AG09319 (cell line): ENCODE measurements at regions not wholly inside any gene's neighbourhood (a gene's known extent, or its start where the extent isn't known, plus 50 kb on each side); places are given as distances from the start of the nearest gene placed in this dataset.
A peak's percentile ranks its signal among the peaks of the same experiment; 100 is the strongest.

Source experiments
- DNase-seq: peaks from one replicate; pipeline ENCODE4 v3.0.0-alpha.2; 2010; ENCODE audit warnings: low read depth; ENCODE audit errors: extremely low read depth
- TF ChIP-seq, protein P1 (sequence below): IDR thresholded peaks from 2 replicates; pipeline ENCODE4 v1.5.1; 2011; ENCODE audit warnings: low read depth, mild to moderate bottlenecking, inconsistent platforms, low read length, moderate library complexity

DNA sequence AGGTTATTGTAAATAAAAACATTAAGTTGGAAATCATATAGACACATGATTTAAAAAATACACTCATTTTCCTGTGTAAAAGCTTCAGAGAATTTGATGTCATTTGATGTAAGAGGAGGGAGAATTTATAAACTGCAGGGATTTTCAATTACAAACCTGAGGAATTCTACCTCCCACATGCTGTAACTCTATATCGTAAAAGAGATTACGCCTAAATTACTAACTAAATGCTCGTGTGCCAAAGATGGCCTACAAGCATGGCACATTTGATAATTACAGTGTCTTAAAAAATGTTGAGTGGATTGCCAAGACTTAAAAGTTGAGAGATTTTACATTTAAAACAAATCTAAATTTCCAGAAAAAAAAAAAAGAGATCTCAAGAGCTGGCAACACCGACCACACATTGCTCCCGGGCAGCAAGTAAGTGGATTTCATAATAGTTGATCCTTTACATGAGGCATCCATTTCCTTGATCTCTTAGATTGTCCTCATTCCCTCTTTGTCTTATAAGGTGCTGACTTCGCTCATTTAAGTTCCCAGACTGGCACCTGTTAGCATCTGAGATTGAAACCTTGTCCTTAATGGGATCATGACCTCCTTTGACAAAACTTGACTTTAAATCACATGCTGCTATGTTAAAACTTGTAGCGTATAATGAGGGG lies 840.3 kb upstream of the ZEB2 start:
- DNase-seq = no peak
- TF ChIP-seq, protein P1, sequence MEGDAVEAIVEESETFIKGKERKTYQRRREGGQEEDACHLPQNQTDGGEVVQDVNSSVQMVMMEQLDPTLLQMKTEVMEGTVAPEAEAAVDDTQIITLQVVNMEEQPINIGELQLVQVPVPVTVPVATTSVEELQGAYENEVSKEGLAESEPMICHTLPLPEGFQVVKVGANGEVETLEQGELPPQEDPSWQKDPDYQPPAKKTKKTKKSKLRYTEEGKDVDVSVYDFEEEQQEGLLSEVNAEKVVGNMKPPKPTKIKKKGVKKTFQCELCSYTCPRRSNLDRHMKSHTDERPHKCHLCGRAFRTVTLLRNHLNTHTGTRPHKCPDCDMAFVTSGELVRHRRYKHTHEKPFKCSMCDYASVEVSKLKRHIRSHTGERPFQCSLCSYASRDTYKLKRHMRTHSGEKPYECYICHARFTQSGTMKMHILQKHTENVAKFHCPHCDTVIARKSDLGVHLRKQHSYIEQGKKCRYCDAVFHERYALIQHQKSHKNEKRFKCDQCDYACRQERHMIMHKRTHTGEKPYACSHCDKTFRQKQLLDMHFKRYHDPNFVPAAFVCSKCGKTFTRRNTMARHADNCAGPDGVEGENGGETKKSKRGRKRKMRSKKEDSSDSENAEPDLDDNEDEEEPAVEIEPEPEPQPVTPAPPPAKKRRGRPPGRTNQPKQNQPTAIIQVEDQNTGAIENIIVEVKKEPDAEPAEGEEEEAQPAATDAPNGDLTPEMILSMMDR = no peak

DNA sequence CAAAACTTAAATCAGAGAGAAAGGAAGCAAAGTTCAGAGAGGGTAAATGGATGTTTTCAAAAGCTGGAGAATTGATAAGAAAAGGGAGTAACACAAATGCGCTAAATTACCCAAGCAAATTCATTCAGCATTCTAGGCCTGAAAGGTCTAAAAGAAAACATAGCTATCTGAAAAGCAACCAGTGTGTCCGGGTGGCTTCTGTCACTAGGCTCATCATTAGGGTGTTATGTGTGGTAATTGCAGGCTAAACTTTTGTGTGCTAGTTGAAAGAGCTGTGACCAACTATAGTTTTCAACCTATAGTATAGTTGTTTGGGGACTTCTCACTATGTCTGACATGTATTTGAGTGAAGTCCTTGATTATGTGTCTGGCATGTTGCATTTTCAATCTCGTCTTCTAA lies 839.6 kb upstream of the ZEB2 start:
- TF ChIP-seq, protein P1 = no peak
- DNase-seq = no peak

DNA sequence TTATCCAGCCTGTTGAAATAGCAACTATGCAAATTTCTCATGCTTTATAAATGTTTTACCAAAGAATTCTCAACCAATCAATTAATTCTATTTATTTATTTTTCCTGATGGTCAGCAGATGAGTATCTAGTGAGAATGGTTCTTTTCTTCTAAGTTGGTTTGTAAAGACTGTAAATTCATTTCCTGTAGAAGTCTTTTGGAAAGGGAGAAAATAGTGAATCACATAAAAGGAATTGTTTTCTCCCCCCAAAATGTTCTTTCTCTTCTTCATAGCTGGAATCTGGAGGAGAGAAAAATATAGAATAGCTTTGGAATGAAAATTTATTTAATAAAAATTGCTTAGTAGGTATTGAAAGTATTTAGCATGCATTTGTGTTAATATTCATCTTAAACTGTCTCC lies 836.1 kb upstream of the ZEB2 start:
- no peak for DNase-seq
- TF ChIP-seq, protein P1 = no peak

DNA sequence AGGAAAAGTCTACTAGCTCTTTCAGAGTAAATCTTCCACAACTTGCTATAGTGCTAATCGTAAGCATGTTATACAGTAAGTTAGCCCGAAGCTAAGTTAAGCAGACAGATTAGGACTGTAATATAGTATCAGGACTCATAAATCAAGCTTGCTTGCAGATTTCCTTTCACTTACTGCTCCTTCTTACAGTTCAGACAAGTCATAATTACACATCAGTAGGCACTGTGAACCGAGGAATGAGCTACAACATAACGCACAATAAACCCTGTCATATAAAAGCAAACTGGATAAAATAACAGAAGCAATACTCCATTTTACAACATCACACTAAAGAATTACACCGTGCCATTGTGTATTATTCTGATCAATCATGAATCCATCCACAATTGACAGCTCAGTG lies 832.6 kb upstream of the ZEB2 start:
- no peak for DNase-seq
- TF ChIP-seq, protein P1 = no peak

DNA sequence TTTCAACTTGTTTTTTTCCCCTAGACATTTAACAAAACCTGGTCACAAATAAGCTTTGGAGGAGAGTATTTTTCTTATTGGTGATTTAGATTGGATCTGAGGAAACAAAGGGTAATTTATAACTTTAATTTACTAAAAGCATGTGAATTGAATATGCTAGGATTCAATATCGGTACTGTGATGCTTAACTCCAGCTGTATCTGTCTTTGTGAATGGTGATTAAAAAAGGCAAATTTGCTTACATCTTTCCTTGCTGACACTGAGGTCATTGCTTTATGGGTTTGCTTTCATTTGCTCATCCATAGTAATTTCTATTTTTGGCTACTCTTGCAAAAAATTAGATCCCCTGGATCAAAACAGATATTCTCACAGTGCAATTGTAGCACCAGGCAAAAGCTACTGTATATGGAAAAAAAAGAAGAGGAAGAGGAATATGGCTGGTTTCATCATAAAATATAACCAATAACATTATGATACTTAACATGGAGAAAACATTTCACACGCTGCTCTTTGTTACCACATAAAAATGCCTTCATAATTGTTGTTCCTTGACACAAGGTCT lies 832.0 kb upstream of the ZEB2 start:
- DNase-seq = no peak
- TF ChIP-seq, protein P1 = no peak

DNA sequence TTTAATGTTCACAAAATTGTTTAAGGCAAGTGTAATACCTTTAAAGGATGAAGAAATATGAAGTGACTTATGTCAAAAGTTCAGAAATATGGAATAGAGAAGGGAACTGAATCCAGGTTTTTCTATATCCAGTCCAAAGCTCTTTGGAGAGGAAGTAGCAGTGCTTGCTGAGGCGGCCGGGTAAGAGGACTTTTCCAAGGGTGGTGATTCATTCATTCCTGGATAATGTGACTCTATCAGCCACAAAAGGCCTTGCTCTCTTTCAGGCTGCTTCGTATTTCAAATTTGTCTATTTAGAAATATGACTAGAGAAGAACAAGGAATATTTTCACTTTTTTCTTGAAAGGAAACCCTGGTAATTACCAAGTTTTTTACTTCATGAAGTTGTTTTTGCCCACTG lies 830.1 kb upstream of the ZEB2 start:
- TF ChIP-seq, protein P1 = no peak
- DNase-seq = peak; percentile 11

DNA sequence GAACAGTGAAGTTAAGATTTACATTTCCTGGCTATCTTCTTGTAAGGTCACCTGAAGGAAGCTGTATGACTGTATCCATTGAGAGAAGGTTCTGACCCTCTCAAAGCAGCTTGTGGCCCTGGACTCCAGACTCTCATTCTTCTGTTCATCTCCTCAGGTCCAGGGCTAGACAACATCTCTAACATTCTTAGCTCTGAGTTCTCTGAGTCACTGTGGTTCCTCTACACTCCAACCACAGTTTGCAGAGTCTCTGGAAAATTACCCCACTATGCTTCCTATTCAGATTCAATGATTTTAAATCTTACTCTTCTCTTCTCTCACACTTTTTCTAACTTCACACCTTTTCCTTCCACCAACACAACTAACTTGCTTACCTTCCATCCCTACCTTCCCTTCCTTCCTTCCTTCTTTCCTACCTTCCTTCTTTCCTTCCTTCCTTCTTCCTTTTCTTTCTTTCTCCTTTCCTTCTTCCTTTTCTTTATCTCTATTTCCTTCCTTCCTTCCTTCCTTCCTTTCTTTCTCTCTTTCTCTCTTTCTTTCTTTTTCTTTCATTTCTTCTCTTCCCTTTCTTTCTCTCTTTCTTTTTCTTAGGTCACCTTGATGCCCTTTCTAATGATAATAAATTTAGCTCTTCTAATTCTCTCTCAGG lies 824.3 kb upstream of the ZEB2 start:
- TF ChIP-seq, protein P1 = no peak
- no peak for DNase-seq
